HFFc6 (cell line): ENCODE measurements at regions not wholly inside any gene's neighbourhood (a gene's known extent, or its start where the extent isn't known, plus 50 kb on each side); places are given as distances from the start of the nearest gene placed in this dataset.

Source experiments
- DNase-seq: peaks from one replicate; pipeline ENCODE4 v3.0.0-alpha.2; 2018
- H3K27ac Mint-ChIP-seq: 2 replicates; pipeline ENCODE4 v1.8.0; 2020; ENCODE audit warnings: mild to moderate bottlenecking, mixed read lengths
- H3K27me3 Mint-ChIP-seq: 2 replicates; pipeline ENCODE4 v1.8.0; 2021; ENCODE audit warnings: mild to moderate bottlenecking, moderate library complexity, mixed read lengths; ENCODE audit not compliant: insufficient read depth
- H3K36me3 Mint-ChIP-seq: 2 replicates; pipeline ENCODE4 v1.8.0; 2021; ENCODE audit warnings: low read depth, mixed read lengths
- H3K4me1 Mint-ChIP-seq: 2 replicates; pipeline ENCODE4 v1.8.0; 2020; ENCODE audit warnings: low read depth, mixed read lengths
- H3K4me3 Mint-ChIP-seq: 2 replicates; pipeline ENCODE4 v1.8.0; 2020; ENCODE audit warnings: mild to moderate bottlenecking, moderate library complexity, mixed read lengths
- H3K9me3 Mint-ChIP-seq: 2 replicates; pipeline ENCODE4 v1.8.0; 2020; ENCODE audit warnings: mild to moderate bottlenecking, mixed read lengths
- TF ChIP-seq, protein P1 (sequence below): fragments of 200-600 bp; sonication (generic); IDR thresholded peaks from 2 replicates; pipeline ENCODE4 v1.5.0; 2021; ENCODE audit warnings: antibody characterized with exemption, mild to moderate bottlenecking

GRCh38 chr2:175734686-175735085, 267.4 kb downstream of the LNPK start:
- DNase-seq: no peak
- Mint-ChIP-seq H3K4me1 (no peaks in the 10 kb centered on the region), H3K4me3 (no peak overlapping the region), H3K9me3 (no peaks in the 10 kb centered on the region), H3K27me3 (peaks cover 23% of the 10 kb centered on the region), H3K36me3 (no peaks in the 10 kb centered on the region), H3K27ac (no peak overlapping the region)
- TF ChIP-seq, protein P1, sequence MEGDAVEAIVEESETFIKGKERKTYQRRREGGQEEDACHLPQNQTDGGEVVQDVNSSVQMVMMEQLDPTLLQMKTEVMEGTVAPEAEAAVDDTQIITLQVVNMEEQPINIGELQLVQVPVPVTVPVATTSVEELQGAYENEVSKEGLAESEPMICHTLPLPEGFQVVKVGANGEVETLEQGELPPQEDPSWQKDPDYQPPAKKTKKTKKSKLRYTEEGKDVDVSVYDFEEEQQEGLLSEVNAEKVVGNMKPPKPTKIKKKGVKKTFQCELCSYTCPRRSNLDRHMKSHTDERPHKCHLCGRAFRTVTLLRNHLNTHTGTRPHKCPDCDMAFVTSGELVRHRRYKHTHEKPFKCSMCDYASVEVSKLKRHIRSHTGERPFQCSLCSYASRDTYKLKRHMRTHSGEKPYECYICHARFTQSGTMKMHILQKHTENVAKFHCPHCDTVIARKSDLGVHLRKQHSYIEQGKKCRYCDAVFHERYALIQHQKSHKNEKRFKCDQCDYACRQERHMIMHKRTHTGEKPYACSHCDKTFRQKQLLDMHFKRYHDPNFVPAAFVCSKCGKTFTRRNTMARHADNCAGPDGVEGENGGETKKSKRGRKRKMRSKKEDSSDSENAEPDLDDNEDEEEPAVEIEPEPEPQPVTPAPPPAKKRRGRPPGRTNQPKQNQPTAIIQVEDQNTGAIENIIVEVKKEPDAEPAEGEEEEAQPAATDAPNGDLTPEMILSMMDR: no peak

GRCh38 chr2:175732531-175732930, 269.5 kb downstream of the LNPK start:
- no peak overlapping the region for H3K4me3 Mint-ChIP-seq
- H3K36me3 Mint-ChIP-seq: no peaks in the 10 kb centered on the region
- no peak for DNase-seq

GRCh38 chr2:175730050-175730449, 272.0 kb downstream of the LNPK start:
- Mint-ChIP-seq H3K27ac (no peak overlapping the region), H3K4me3 (no peak overlapping the region), H3K27me3 (peaks cover 23% of the 10 kb centered on the region), H3K9me3 (no peaks in the 10 kb centered on the region), H3K4me1 (peaks cover 16% of the 10 kb centered on the region), H3K36me3 (no peaks in the 10 kb centered on the region)
- TF ChIP-seq, protein P1: no peak
- no peak for DNase-seq

More at GRCh38 chr2:175732531-175732930, 269.5 kb downstream of the LNPK start:
- TF ChIP-seq, protein P1: no peak
- H3K4me1 Mint-ChIP-seq: no peaks in the 10 kb centered on the region
- H3K27me3 Mint-ChIP-seq: peaks cover 26% of the 10 kb centered on the region
- H3K27ac Mint-ChIP-seq: no peak overlapping the region
- no peaks in the 10 kb centered on the region for H3K9me3 Mint-ChIP-seq

DNA sequence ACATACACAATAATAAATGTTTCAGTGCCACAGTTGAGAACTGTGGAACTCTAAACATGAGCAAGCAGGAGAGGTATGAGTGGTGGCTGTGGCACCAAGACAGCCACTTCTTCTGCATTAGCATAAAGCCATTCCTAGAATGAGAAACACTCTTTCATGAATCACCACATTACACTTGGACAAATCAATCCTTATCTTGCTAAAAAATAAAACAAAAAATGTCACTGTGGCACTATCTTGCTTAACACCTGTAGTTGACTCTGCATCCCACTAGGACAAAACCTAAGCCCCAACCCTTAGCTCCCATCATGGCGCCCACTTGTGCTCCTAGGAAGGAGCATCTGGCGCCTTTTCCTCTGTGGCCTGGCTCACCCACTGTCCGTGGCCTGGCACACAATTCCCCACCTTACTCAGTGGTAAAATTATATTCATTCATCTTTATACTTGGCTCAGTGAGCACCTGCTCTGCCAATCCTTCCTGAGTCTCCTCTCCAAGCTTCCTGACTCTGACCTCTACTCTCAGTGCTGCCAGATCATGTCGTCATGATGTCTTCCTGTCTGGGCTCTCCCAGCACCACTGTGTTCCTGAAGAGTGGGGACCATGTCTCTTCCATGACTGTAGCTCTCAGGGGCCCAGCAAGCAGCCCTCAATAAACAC, 272.9 kb downstream of the LNPK start:
- no peaks in the 10 kb centered on the region for H3K36me3 Mint-ChIP-seq
- no peak for DNase-seq
- no peaks in the 10 kb centered on the region for H3K9me3 Mint-ChIP-seq
- no peak overlapping the region for H3K27ac Mint-ChIP-seq
- TF ChIP-seq, protein P1: no peak
- peaks cover 21% of the 10 kb centered on the region for H3K27me3 Mint-ChIP-seq
- H3K4me1 Mint-ChIP-seq: peaks cover 16% of the 10 kb centered on the region
- no peak overlapping the region for H3K4me3 Mint-ChIP-seq

- Mint-ChIP-seq H3K36me3 (no peaks in the 10 kb centered on the region), H3K27ac (no peak overlapping the region), H3K4me1 (peaks cover 16% of the 10 kb centered on the region), H3K9me3 (no peaks in the 10 kb centered on the region), H3K4me3 (no peak overlapping the region), H3K27me3 (peaks cover 16% of the 10 kb centered on the region)
- no peak for DNase-seq
- TF ChIP-seq, protein P1: no peak
Observed at GRCh38 chr2:175728032-175728431, 274.0 kb downstream of the LNPK start.
